ENCODE measurements at regions not wholly inside any gene's neighbourhood (a gene's known extent, or its start where the extent isn't known, plus 50 kb on each side); places are given as distances from the start of the nearest gene placed in this dataset.

GRCh38 chr2:66790651-66791181 lies 355.8 kb downstream of the MEIS1 start:
- no peak for DNase-seq

GRCh38 chr2:66794070-66794469 lies 359.1 kb downstream of the MEIS1 start:
- H3K79me2 ChIP-seq (ENCODE audit: low read length) = no peaks in the 10 kb centered on the region
- no peaks in the 10 kb centered on the region for H3K9me3 ChIP-seq (replicated peaks; ENCODE audit: insufficient read depth, low read length)
- no peak for DNase-seq
- H3K4me1 ChIP-seq (ENCODE audit: low read length) = no peaks in the 10 kb centered on the region
- H3K4me3 ChIP-seq (ENCODE audit: low read length) = no peak overlapping the region
- H3K9me2 ChIP-seq (replicated peaks; ENCODE audit: insufficient read depth, low read length) = no peaks in the 10 kb centered on the region
- H3K9ac ChIP-seq (ENCODE audit: low read length) = no peak overlapping the region
- no peaks in the 10 kb centered on the region for H3F3A ChIP-seq (ENCODE audit: insufficient read depth, low read length)
- H3K36me3 ChIP-seq (replicated peaks; ENCODE audit: insufficient read depth, low read length) = no peaks in the 10 kb centered on the region
- H3K27ac ChIP-seq (ENCODE audit: low read length) = no peak overlapping the region
- H4K20me1 ChIP-seq (ENCODE audit: insufficient read depth, low read length) = no peaks in the 10 kb centered on the region
- TF ChIP-seq EZH2phosphoT487 (IDR thresholded peaks at IDR 0.05; ENCODE audit: low read length) (no peak), CTCF (IDR thresholded peaks at IDR 0.05; ENCODE audit: low read length) (no peak), EZH2 (optimal IDR thresholded peaks at IDR 0.05; ENCODE audit: low read depth, low read length) (no peak)
- no peaks in the 10 kb centered on the region for H3K27me3 ChIP-seq (replicated peaks; ENCODE audit: insufficient read depth, low read length)
- no peak overlapping the region for H2AFZ ChIP-seq (ENCODE audit: low read length)
- no peak overlapping the region for H3K4me2 ChIP-seq (ENCODE audit: low read depth, low read length)

More at GRCh38 chr2:66790651-66791181, 355.8 kb downstream of the MEIS1 start:
- TF ChIP-seq EZH2phosphoT487 (IDR thresholded peaks at IDR 0.05; ENCODE audit: low read length) (no peak), EZH2 (optimal IDR thresholded peaks at IDR 0.05; ENCODE audit: low read depth, low read length) (no peak), CTCF (IDR thresholded peaks at IDR 0.05; ENCODE audit: low read length) (no peak)
- H2AFZ ChIP-seq (ENCODE audit: low read length) = no peak overlapping the region
- no peak overlapping the region for H3K4me2 ChIP-seq (ENCODE audit: low read depth, low read length)
- H3K9ac ChIP-seq (ENCODE audit: low read length) = no peak overlapping the region
- H3K4me3 ChIP-seq (ENCODE audit: low read length) = no peak overlapping the region
- no peaks in the 10 kb centered on the region for H4K20me1 ChIP-seq (ENCODE audit: insufficient read depth, low read length)
- no peak overlapping the region for H3K27ac ChIP-seq (ENCODE audit: low read length)
- no peaks in the 10 kb centered on the region for H3K4me1 ChIP-seq (ENCODE audit: low read length)
- no peaks in the 10 kb centered on the region for H3K36me3 ChIP-seq (replicated peaks; ENCODE audit: insufficient read depth, low read length)
- H3K79me2 ChIP-seq (ENCODE audit: low read length) = no peaks in the 10 kb centered on the region
- H3F3A ChIP-seq (ENCODE audit: insufficient read depth, low read length) = no peaks in the 10 kb centered on the region
- H3K9me2 ChIP-seq (replicated peaks; ENCODE audit: insufficient read depth, low read length) = no peaks in the 10 kb centered on the region
- no peaks in the 10 kb centered on the region for H3K27me3 ChIP-seq (replicated peaks; ENCODE audit: insufficient read depth, low read length)
- no peaks in the 10 kb centered on the region for H3K9me3 ChIP-seq (replicated peaks; ENCODE audit: insufficient read depth, low read length)

- no peak for TF ChIP-seq EZH2 (optimal IDR thresholded peaks at IDR 0.05; ENCODE audit: low read depth, low read length)
- TF ChIP-seq CTCF (IDR thresholded peaks at IDR 0.05; ENCODE audit: low read length) = no peak
- TF ChIP-seq EZH2phosphoT487 (IDR thresholded peaks at IDR 0.05; ENCODE audit: low read length) = no peak
- DNase-seq = no peak
- no peak overlapping the region for H3K9ac ChIP-seq (ENCODE audit: low read length)
- no peak overlapping the region for H3K4me3 ChIP-seq (ENCODE audit: low read length)
- no peaks in the 10 kb centered on the region for H4K20me1 ChIP-seq (ENCODE audit: insufficient read depth, low read length)
- H3K4me2 ChIP-seq (ENCODE audit: low read depth, low read length) = no peak overlapping the region
- H3F3A ChIP-seq (ENCODE audit: insufficient read depth, low read length) = no peaks in the 10 kb centered on the region
- no peaks in the 10 kb centered on the region for H3K4me1 ChIP-seq (ENCODE audit: low read length)
- H2AFZ ChIP-seq (ENCODE audit: low read length) = no peak overlapping the region
- H3K36me3 ChIP-seq (replicated peaks; ENCODE audit: insufficient read depth, low read length) = no peaks in the 10 kb centered on the region
- no peaks in the 10 kb centered on the region for H3K27me3 ChIP-seq (replicated peaks; ENCODE audit: insufficient read depth, low read length)
- H3K79me2 ChIP-seq (ENCODE audit: low read length) = no peaks in the 10 kb centered on the region
- no peaks in the 10 kb centered on the region for H3K9me2 ChIP-seq (replicated peaks; ENCODE audit: insufficient read depth, low read length)
- H3K9me3 ChIP-seq (replicated peaks; ENCODE audit: insufficient read depth, low read length) = no peaks in the 10 kb centered on the region
- no peak overlapping the region for H3K27ac ChIP-seq (ENCODE audit: low read length)
Measured at GRCh38 chr2:66794551-66794950, 359.6 kb downstream of the MEIS1 start.

All from MM.1S (cell line).